ENCODE measurements at regions not wholly inside any gene's neighbourhood (a gene's known extent, or its start where the extent isn't known, plus 50 kb on each side); places are given as distances from the start of the nearest gene placed in this dataset.

- Histone ChIP-seq H3K4me3 (ENCODE audit: low read length) (no peak overlapping the region), H3K27me3 (ENCODE audit: insufficient read depth, low read length, poor library complexity, severe bottlenecking) (no peaks in the 10 kb centered on the region), H3K27ac (ENCODE audit: low read depth, low read length) (no peak overlapping the region), H3K36me3 (ENCODE audit: insufficient read depth, low read length) (no peaks in the 10 kb centered on the region), H3K4me1 (ENCODE audit: insufficient read depth, low read length) (no peaks in the 10 kb centered on the region), H3K9me3 (ENCODE audit: low read length) (no peaks in the 10 kb centered on the region)
- no peak for DNase-seq
- no peak overlapping the region for H3K4me3 Mint-ChIP-seq
- ChIA-PET POLR2A (no interaction called here), CTCF (no interaction called here)
- H3K9me3 Mint-ChIP-seq, result no peaks in the 10 kb centered on the region
- no peak overlapping the region for H3K27ac Mint-ChIP-seq
- H3K36me3 Mint-ChIP-seq, result no peaks in the 10 kb centered on the region
- H3K27me3 Mint-ChIP-seq, result peaks cover 2 to 9% of the 10 kb centered on the region in 2 donors
- no peaks in the 10 kb centered on the region for H3K4me1 Mint-ChIP-seq
Measured at GRCh38 chr4:138671106-138671505, 344.5 kb upstream of the NOCT start.

- Mint-ChIP-seq H3K27me3 (peaks cover 2 to 9% of the 10 kb centered on the region in 2 donors), H3K36me3 (no peaks in the 10 kb centered on the region), H3K9me3 (no peaks in the 10 kb centered on the region), H3K27ac (no peak overlapping the region), H3K4me1 (no peaks in the 10 kb centered on the region), H3K4me3 (no peak overlapping the region)
- Histone ChIP-seq H3K9me3 (ENCODE audit: low read length) (no peaks in the 10 kb centered on the region), H3K4me3 (ENCODE audit: low read length) (no peak overlapping the region), H3K4me1 (ENCODE audit: insufficient read depth, low read length) (no peaks in the 10 kb centered on the region), H3K27ac (ENCODE audit: low read depth, low read length) (no peak overlapping the region), H3K27me3 (ENCODE audit: insufficient read depth, low read length, poor library complexity, severe bottlenecking) (no peaks in the 10 kb centered on the region), H3K36me3 (ENCODE audit: insufficient read depth, low read length) (no peaks in the 10 kb centered on the region)
- ChIA-PET CTCF (no interaction called here), POLR2A (no interaction called here)
- DNase-seq, result no peak
Measured at GRCh38 chr4:138670681-138671080, 344.9 kb upstream of the NOCT start.

GRCh38 chr4:138669479-138670315 lies 345.9 kb upstream of the NOCT start:
- no peaks in the 10 kb centered on the region for H3K4me1 Mint-ChIP-seq
- Histone ChIP-seq H3K36me3 (ENCODE audit: insufficient read depth, low read length) (no peaks in the 10 kb centered on the region), H3K9me3 (ENCODE audit: low read length) (no peaks in the 10 kb centered on the region), H3K4me1 (ENCODE audit: insufficient read depth, low read length) (no peaks in the 10 kb centered on the region), H3K27me3 (ENCODE audit: insufficient read depth, low read length, poor library complexity, severe bottlenecking) (no peaks in the 10 kb centered on the region), H3K4me3 (ENCODE audit: low read length) (no peak overlapping the region), H3K27ac (ENCODE audit: low read depth, low read length) (no peak overlapping the region)
- no peak overlapping the region for H3K27ac Mint-ChIP-seq
- POLR2A ChIA-PET, result no interaction called here
- peaks cover 2 to 9% of the 10 kb centered on the region in 2 donors for H3K27me3 Mint-ChIP-seq
- H3K4me3 Mint-ChIP-seq, result no peak overlapping the region
- no peak for DNase-seq
- no peaks in the 10 kb centered on the region for H3K36me3 Mint-ChIP-seq
- peaks cover 0 to 1% (median 0%) of the 10 kb centered on the region in 5 donors for H3K9me3 Mint-ChIP-seq
- CTCF ChIA-PET, result no interaction called here

GRCh38 chr4:138668309-138668708 lies 347.3 kb upstream of the NOCT start:
- H3K4me3 ChIP-seq (ENCODE audit: low read length), result no peak overlapping the region
- no peaks in the 10 kb centered on the region for H3K27me3 ChIP-seq (ENCODE audit: insufficient read depth, low read length, poor library complexity, severe bottlenecking)
- Mint-ChIP-seq H3K27ac (no peak overlapping the region), H3K4me3 (no peak overlapping the region), H3K36me3 (no peaks in the 10 kb centered on the region), H3K4me1 (no peaks in the 10 kb centered on the region), H3K27me3 (peaks cover 2 to 9% of the 10 kb centered on the region in 2 donors), H3K9me3 (peaks cover 0 to 1% (median 0%) of the 10 kb centered on the region in 5 donors)
- no peak for DNase-seq
- no peaks in the 10 kb centered on the region for H3K4me1 ChIP-seq (ENCODE audit: insufficient read depth, low read length)
- no peaks in the 10 kb centered on the region for H3K36me3 ChIP-seq (ENCODE audit: insufficient read depth, low read length)
- no peaks in the 10 kb centered on the region for H3K9me3 ChIP-seq (ENCODE audit: low read length)
- H3K27ac ChIP-seq (ENCODE audit: low read depth, low read length), result no peak overlapping the region
- POLR2A ChIA-PET, result no interaction called here
- CTCF ChIA-PET, result no interaction called here

- no peaks in the 10 kb centered on the region for H3K36me3 Mint-ChIP-seq
- no peaks in the 10 kb centered on the region for H3K4me1 Mint-ChIP-seq
- H3K36me3 ChIP-seq (ENCODE audit: insufficient read depth, low read length), result no peaks in the 10 kb centered on the region
- H3K4me1 ChIP-seq (ENCODE audit: insufficient read depth, low read length), result no peaks in the 10 kb centered on the region
- H3K27me3 Mint-ChIP-seq, result peaks cover 2 to 6% of the 10 kb centered on the region in 2 donors
- H3K4me3 ChIP-seq (ENCODE audit: low read length), result no peak overlapping the region
- POLR2A ChIA-PET, result no interaction called here
- H3K27ac ChIP-seq (ENCODE audit: low read depth, low read length), result no peak overlapping the region
- no peaks in the 10 kb centered on the region for H3K27me3 ChIP-seq (ENCODE audit: insufficient read depth, low read length, poor library complexity, severe bottlenecking)
- H3K9me3 Mint-ChIP-seq, result peaks cover 0 to 1% (median 0%) of the 10 kb centered on the region in 5 donors
- CTCF ChIA-PET, result no interaction called here
- H3K4me3 Mint-ChIP-seq, result no peak overlapping the region
- no peaks in the 10 kb centered on the region for H3K9me3 ChIP-seq (ENCODE audit: low read length)
- H3K27ac Mint-ChIP-seq, result no peak overlapping the region
- no peak for DNase-seq
Measured at GRCh38 chr4:138666366-138666765, 349.2 kb upstream of the NOCT start.

- Histone ChIP-seq H3K4me3 (ENCODE audit: low read length) (no peak overlapping the region), H3K4me1 (ENCODE audit: insufficient read depth, low read length) (no peaks in the 10 kb centered on the region), H3K27ac (ENCODE audit: low read depth, low read length) (no peak overlapping the region), H3K27me3 (ENCODE audit: insufficient read depth, low read length, poor library complexity, severe bottlenecking) (no peaks in the 10 kb centered on the region), H3K36me3 (ENCODE audit: insufficient read depth, low read length) (no peaks in the 10 kb centered on the region), H3K9me3 (ENCODE audit: low read length) (no peaks in the 10 kb centered on the region)
- Mint-ChIP-seq H3K27me3 (peaks cover 2 to 6% of the 10 kb centered on the region in 2 donors), H3K9me3 (peaks cover 0 to 1% (median 0%) of the 10 kb centered on the region in 5 donors), H3K4me1 (no peaks in the 10 kb centered on the region), H3K36me3 (no peaks in the 10 kb centered on the region), H3K27ac (no peak overlapping the region), H3K4me3 (no peak overlapping the region)
- no peak for DNase-seq
- CTCF ChIA-PET, result no interaction called here
- POLR2A ChIA-PET, result no interaction called here
Measured at GRCh38 chr4:138665851-138666250, 349.7 kb upstream of the NOCT start.

- H3K36me3 Mint-ChIP-seq, result no peaks in the 10 kb centered on the region
- ChIA-PET CTCF (interaction anchor here (1.4 kb wide), 1 partner anchor 17 kb away, joined by 4 read pairs; no protein-coding TSS in a partner anchor), POLR2A (no interaction called here)
- Histone ChIP-seq H3K4me1 (ENCODE audit: insufficient read depth, low read length) (no peaks in the 10 kb centered on the region), H3K36me3 (ENCODE audit: insufficient read depth, low read length) (no peaks in the 10 kb centered on the region), H3K27me3 (ENCODE audit: insufficient read depth, low read length, poor library complexity, severe bottlenecking) (no peaks in the 10 kb centered on the region), H3K4me3 (ENCODE audit: low read length) (no peak overlapping the region), H3K9me3 (ENCODE audit: low read length) (no peaks in the 10 kb centered on the region), H3K27ac (ENCODE audit: low read depth, low read length) (no peak overlapping the region)
- H3K4me1 Mint-ChIP-seq, result no peaks in the 10 kb centered on the region
- no peak overlapping the region for H3K4me3 Mint-ChIP-seq
- H3K27ac Mint-ChIP-seq, result no peak overlapping the region
- peaks cover 0 to 1% (median 0%) of the 10 kb centered on the region in 5 donors for H3K9me3 Mint-ChIP-seq
- peaks cover 2 to 6% of the 10 kb centered on the region in 2 donors for H3K27me3 Mint-ChIP-seq
- DNase-seq, result no peak
Measured at GRCh38 chr4:138663883-138664282, 351.7 kb upstream of the NOCT start.

GRCh38 chr4:138659812-138660316 lies 355.7 kb upstream of the NOCT start:
- H3K27me3 ChIP-seq (ENCODE audit: insufficient read depth, low read length, poor library complexity, severe bottlenecking), result no peaks in the 10 kb centered on the region
- H3K36me3 ChIP-seq (ENCODE audit: insufficient read depth, low read length), result no peaks in the 10 kb centered on the region
- H3K9me3 ChIP-seq (ENCODE audit: low read length), result no peaks in the 10 kb centered on the region
- H3K27ac ChIP-seq (ENCODE audit: low read depth, low read length), result no peak overlapping the region
- no peak for DNase-seq
- Mint-ChIP-seq H3K4me1 (no peaks in the 10 kb centered on the region), H3K27ac (no peak overlapping the region), H3K4me3 (no peak overlapping the region), H3K36me3 (no peaks in the 10 kb centered on the region), H3K27me3 (no peaks in the 10 kb centered on the region), H3K9me3 (peaks cover 0 to 2% (median 0%) of the 10 kb centered on the region in 5 donors)
- ChIA-PET POLR2A (no interaction called here), CTCF (no interaction called here)
- no peak overlapping the region for H3K4me3 ChIP-seq (ENCODE audit: low read length)
- no peaks in the 10 kb centered on the region for H3K4me1 ChIP-seq (ENCODE audit: insufficient read depth, low read length)

Measured in CD8-positive, alpha-beta memory T cell (primary cell).